IMR-90 (cell line): ENCODE measurements at regions not wholly inside any gene's neighbourhood (a gene's known extent, or its start where the extent isn't known, plus 50 kb on each side); places are given as distances from the start of the nearest gene placed in this dataset.

ENCODE experiments used
- ATAC-seq: fragments of 200-7000 bp; cut with Tn5 transposase; 2 replicates; pipeline ENCODE4 v1.9.1; 2020; ENCODE audit warnings: low read depth, mild to moderate bottlenecking, moderate library complexity
- BruUV-seq: library from RNA; stranded (reverse); fragments of 400-500 nt; replicated peaks from 2 replicates; lab custom pipeline; 2021; lab: Mats Ljungman, UMichigan
- CTCF ChIA-PET: fragments of 300-600 bp; formaldehyde crosslinking; extraction: SDS; loops from one replicate; lab custom pipeline; 2021; ENCODE audit warnings: antibody characterized with exemption; lab: Yijun Ruan, JAX
- POLR2A ChIA-PET: fragments of 300-600 bp; sonication (Branson Sonifier 250); formaldehyde crosslinking; loops from one replicate; lab custom pipeline; 2022; ENCODE audit warnings: antibody characterized with exemption; ENCODE audit not compliant: unreplicated experiment; lab: Charles Lee
- DNase-seq: peaks from one replicate; pipeline ENCODE4 v3.0.0; 2013
- H2AFZ ChIP-seq: replicated peaks from 2 replicates; pipeline ENCODE3; 2013; ENCODE audit warnings: low read length, mild to moderate bottlenecking; ENCODE audit not compliant: poor library complexity
- H2AK5ac ChIP-seq: 2 replicates; pipeline ENCODE4 v1.6.1; 2013; ENCODE audit warnings: low read depth, low read length, inconsistent platforms
- H2AK9ac ChIP-seq: replicated peaks from 2 replicates; pipeline ENCODE3; 2013; ENCODE audit warnings: mild to moderate bottlenecking, low read depth, low read length, moderate library complexity; ENCODE audit not compliant: poor library complexity
- H2BK120ac ChIP-seq: 2 replicates; pipeline ENCODE4 v1.6.1; 2013; ENCODE audit warnings: low read depth, low read length, inconsistent platforms
- H2BK15ac ChIP-seq: 3 replicates; pipeline ENCODE4 v1.6.1; 2013; ENCODE audit warnings: low read depth, low read length, inconsistent platforms
- H2BK20ac ChIP-seq: 2 replicates; pipeline ENCODE4 v1.6.1; 2013; ENCODE audit warnings: low read depth, mild to moderate bottlenecking, inconsistent platforms, low read length, moderate library complexity
- H2BK5ac ChIP-seq: 2 replicates; pipeline ENCODE4 v1.6.1; 2013; ENCODE audit warnings: mild to moderate bottlenecking, low read depth, low read length, inconsistent platforms; ENCODE audit not compliant: poor library complexity, severe bottlenecking
- H3K14ac ChIP-seq: replicated peaks from 2 replicates; pipeline ENCODE4 v1.6.1; 2013; ENCODE audit warnings: low read depth, low read length, inconsistent platforms
- H3K18ac ChIP-seq: 2 replicates; pipeline ENCODE4 v1.6.1; 2013; ENCODE audit warnings: low read depth, low read length, control low read depth
- H3K23ac ChIP-seq: 2 replicates; pipeline ENCODE4 v1.6.1; 2013; ENCODE audit warnings: low read depth, low read length, inconsistent platforms
- H3K27ac ChIP-seq: 2 replicates; pipeline ENCODE4 v1.5.1; 2013; ENCODE audit warnings: mild to moderate bottlenecking, control low read depth, low read length; ENCODE audit not compliant: insufficient read depth
- H3K27me3 ChIP-seq: 2 replicates; pipeline ENCODE4 v1.6.1; 2013; ENCODE audit warnings: low read length; ENCODE audit not compliant: control insufficient read depth, insufficient read depth
- H3K36me3 ChIP-seq: 2 replicates; pipeline ENCODE4 v1.6.1; 2013; ENCODE audit warnings: low read length, mixed read lengths; ENCODE audit not compliant: control insufficient read depth, insufficient read depth
- H3K4ac ChIP-seq: 2 replicates; pipeline ENCODE4 v1.6.1; 2013; ENCODE audit warnings: low read depth, low read length, inconsistent platforms
- H3K4me1 ChIP-seq: 2 replicates; pipeline ENCODE4 v1.6.1; 2013; ENCODE audit warnings: low read length, mixed read lengths; ENCODE audit not compliant: control insufficient read depth, insufficient read depth
- H3K4me2 ChIP-seq: 2 replicates; pipeline ENCODE4 v1.6.1; 2013; ENCODE audit warnings: low read depth, mild to moderate bottlenecking, control low read depth, low read length, moderate library complexity
- H3K4me3 ChIP-seq: 2 replicates; pipeline ENCODE4 v1.5.1; 2013; ENCODE audit warnings: low read depth, mild to moderate bottlenecking, control low read depth, low read length, moderate library complexity; ENCODE audit not compliant: insufficient read depth
- H3K56ac ChIP-seq: 2 replicates; pipeline ENCODE4 v1.6.1; 2013; ENCODE audit warnings: low read length, inconsistent platforms; ENCODE audit not compliant: insufficient read depth; ENCODE audit errors: extremely low read depth
- H3K79me1 ChIP-seq, 2 experiments: 2 replicates each; pipeline ENCODE4 v1.6.1; 2013; ENCODE audit warnings: low read length in 2 of 2, inconsistent platforms in 1 of 2, low read depth in 1 of 2
- H3K9ac ChIP-seq: 2 replicates; pipeline ENCODE4 v1.6.1; 2013; ENCODE audit warnings: low read depth, low read length, control low read depth
- H3K9me1 ChIP-seq: 2 replicates; pipeline ENCODE4 v1.6.1; 2013; ENCODE audit warnings: low read length, inconsistent platforms; ENCODE audit not compliant: insufficient read depth
- H3K9me3 ChIP-seq: 2 replicates; pipeline ENCODE4 v1.6.1; 2013; ENCODE audit warnings: low read length; ENCODE audit not compliant: control insufficient read depth, insufficient read depth
- H4K20me1 ChIP-seq: 2 replicates; pipeline ENCODE4 v1.6.1; 2013; ENCODE audit warnings: low read length, inconsistent platforms; ENCODE audit not compliant: insufficient read depth
- H4K5ac ChIP-seq: 2 replicates; pipeline ENCODE4 v1.6.1; 2013; ENCODE audit warnings: mild to moderate bottlenecking, low read depth, low read length, control low read depth
- H4K8ac ChIP-seq, 2 experiments: 2 replicates each; pipeline ENCODE4 v1.6.1; 2013; ENCODE audit warnings: low read depth in 2 of 2, low read length in 2 of 2, control low read depth in 1 of 2, inconsistent platforms in 1 of 2
- H4K91ac ChIP-seq: 2 replicates; pipeline ENCODE4 v1.6.1; 2013; ENCODE audit warnings: low read depth, low read length, inconsistent platforms; ENCODE audit not compliant: insufficient read depth
- BHLHE40 ChIP-seq: fragments of 150-350 bp; IDR thresholded peaks from 2 replicates; pipeline ENCODE4 v1.6.1; 2016; ENCODE audit warnings: mild to moderate bottlenecking, low read depth, low read length
- CEBPB ChIP-seq: IDR thresholded peaks from 2 replicates; pipeline ENCODE4 v1.6.1; 2012; ENCODE audit warnings: low read depth, low read length, improper control_type of control experiment
- CTCF ChIP-seq: conservative IDR thresholded peaks from 2 replicates; pipeline ENCODE4 v1.5.1; 2012; ENCODE audit warnings: mild to moderate bottlenecking, low read depth, low read length, improper control_type of control experiment
- ELK1 ChIP-seq: fragments of 150-350 bp; IDR thresholded peaks from 2 replicates; pipeline ENCODE4 v1.6.1; 2016; ENCODE audit warnings: low read depth, mild to moderate bottlenecking, low read length, moderate library complexity, borderline replicate concordance
- MXI1 ChIP-seq: IDR thresholded peaks from 2 replicates; pipeline ENCODE4 v1.6.1; 2012; ENCODE audit warnings: low read depth, mild to moderate bottlenecking, low read length, moderate library complexity, borderline replicate concordance
- POLR2A ChIP-seq: IDR thresholded peaks from 2 replicates; pipeline ENCODE4 v1.6.1; 2012; ENCODE audit warnings: mild to moderate bottlenecking, low read depth, low read length
- RAD21 ChIP-seq: IDR thresholded peaks from 2 replicates; pipeline ENCODE4 v1.6.1; 2012; ENCODE audit warnings: low read length, improper control_type of control experiment
- RCOR1 ChIP-seq: IDR thresholded peaks from 2 replicates; pipeline ENCODE4 v1.6.1; 2012; ENCODE audit warnings: mild to moderate bottlenecking, low read length, improper control_type of control experiment; ENCODE audit not compliant: insufficient replicate concordance
- SMC3 ChIP-seq: fragments of 150-350 bp; IDR thresholded peaks from 2 replicates; pipeline ENCODE4 v1.6.1; 2016; ENCODE audit warnings: low read depth, mild to moderate bottlenecking, antibody characterized with exemption, low read length, moderate library complexity
- USF2 ChIP-seq: fragments of 150-350 bp; IDR thresholded peaks from 2 replicates; pipeline ENCODE4 v1.6.1; 2017; ENCODE audit warnings: mild to moderate bottlenecking, antibody characterized with exemption, low read length, low read depth
- dilution Hi-C: fragments of 300-500 bp; cut with HindIII; formaldehyde crosslinking; loops from one replicate; pipeline ENCODE4 v1.14.3; 2018; ENCODE audit warnings: low sequenced_read_pairs; ENCODE audit not compliant: unreplicated experiment
- in situ Hi-C: fragments of 300-500 bp; cut with MboI; formaldehyde crosslinking; loops from 3 replicates; pipeline ENCODE4 v1.14.3; 2019; ENCODE audit warnings: low sequenced_read_pairs, inconsistent platforms, mixed read lengths
- intact Hi-C: fragments of 100-400 bp; cut with micrococcal nuclease; formaldehyde crosslinking; loops from 2 replicates; pipeline ENCODE4 v1.10.0; 2022

- ATAC-seq (no peak), DNase-seq (no peak)
- no peak overlapping the region for H3K4me3 ChIP-seq
- H3K79me1 ChIP-seq, result no peaks in the 10 kb centered on the region
- H3K23ac ChIP-seq, result no peak overlapping the region
- no peak overlapping the region for H3K18ac ChIP-seq
- H2AK9ac ChIP-seq, result no peak overlapping the region
- no peak for TF ChIP-seq CEBPB
- TF ChIP-seq RCOR1, result no peak
- TF ChIP-seq POLR2A, result no peak
- no peak for TF ChIP-seq CTCF
- TF ChIP-seq BHLHE40, result no peak
- TF ChIP-seq MXI1, result no peak
- no peak for TF ChIP-seq USF2
- no peak for TF ChIP-seq ELK1
- no peak for TF ChIP-seq RAD21
- TF ChIP-seq SMC3, result no peak
- no peaks in the 10 kb centered on the region for H3K9me1 ChIP-seq
- H3K9ac ChIP-seq, result no peak overlapping the region
- POLR2A ChIA-PET, result no interaction called here
- no peaks in the 10 kb centered on the region for H3K9me3 ChIP-seq
- no peak overlapping the region for H3K56ac ChIP-seq
- H3K27ac ChIP-seq, result no peak overlapping the region
- no peak overlapping the region for H4K5ac ChIP-seq
- H3K4ac ChIP-seq, result no peak overlapping the region
- H3K4me2 ChIP-seq, result no peak overlapping the region
- H3K27me3 ChIP-seq, result no peaks in the 10 kb centered on the region; the same call in 1 of the 2 replicates
- no peak overlapping the region for H2BK15ac ChIP-seq
- H2BK120ac ChIP-seq, result no peak overlapping the region
- H4K8ac ChIP-seq, result no peak overlapping the region
- H4K20me1 ChIP-seq, result no peaks in the 10 kb centered on the region
- CTCF ChIA-PET, result no interaction called here
- no peak overlapping the region for H2AFZ ChIP-seq
- no peak overlapping the region for H3K14ac ChIP-seq
- no peaks in the 10 kb centered on the region for H3K4me1 ChIP-seq
- no peak overlapping the region for H2BK5ac ChIP-seq
- no peak overlapping the region for H2AK5ac ChIP-seq
- BruUV-seq, result no TSS peak
- no peaks in the 10 kb centered on the region for H3K36me3 ChIP-seq
- no peak overlapping the region for H2BK20ac ChIP-seq
- H4K91ac ChIP-seq, result no peak overlapping the region
- in situ Hi-C loops (no loop called here), intact Hi-C loops (no loop called here), dilution Hi-C loops (no loop called here)
Observed at GRCh38 chrX:138923805-138924204, 212.3 kb upstream of the FGF13 start.
